ENCODE measurements at regions not wholly inside any gene's neighbourhood (a gene's known extent, or its start where the extent isn't known, plus 50 kb on each side); places are given as distances from the start of the nearest gene placed in this dataset.
"Not testable (repeated sequence)": the region's sequence is repeated elsewhere in the genome, so short reads cannot be mapped to it uniquely, and the experiment has no call there.

DNA sequence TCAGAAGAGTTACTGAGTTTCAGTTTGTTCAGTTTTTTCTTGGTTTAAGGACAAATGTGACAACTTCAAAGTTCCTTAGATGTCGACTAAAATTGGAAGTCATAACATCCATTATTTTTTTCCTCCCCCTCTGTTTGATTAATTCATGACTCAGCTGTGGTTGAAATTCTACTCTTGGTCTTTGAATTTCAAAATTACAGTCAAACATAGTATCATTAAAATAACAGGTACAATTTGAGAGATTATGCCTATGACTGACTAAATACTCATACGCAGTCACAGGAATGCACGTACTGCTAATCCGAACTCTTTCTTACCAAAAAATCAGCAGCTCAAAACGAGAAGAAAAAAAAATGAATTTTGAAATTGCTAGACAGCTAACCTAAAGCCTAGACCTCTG, 1434.8 kb downstream of the RAPGEF2 start:
- TF ChIP-seq, protein P1, sequence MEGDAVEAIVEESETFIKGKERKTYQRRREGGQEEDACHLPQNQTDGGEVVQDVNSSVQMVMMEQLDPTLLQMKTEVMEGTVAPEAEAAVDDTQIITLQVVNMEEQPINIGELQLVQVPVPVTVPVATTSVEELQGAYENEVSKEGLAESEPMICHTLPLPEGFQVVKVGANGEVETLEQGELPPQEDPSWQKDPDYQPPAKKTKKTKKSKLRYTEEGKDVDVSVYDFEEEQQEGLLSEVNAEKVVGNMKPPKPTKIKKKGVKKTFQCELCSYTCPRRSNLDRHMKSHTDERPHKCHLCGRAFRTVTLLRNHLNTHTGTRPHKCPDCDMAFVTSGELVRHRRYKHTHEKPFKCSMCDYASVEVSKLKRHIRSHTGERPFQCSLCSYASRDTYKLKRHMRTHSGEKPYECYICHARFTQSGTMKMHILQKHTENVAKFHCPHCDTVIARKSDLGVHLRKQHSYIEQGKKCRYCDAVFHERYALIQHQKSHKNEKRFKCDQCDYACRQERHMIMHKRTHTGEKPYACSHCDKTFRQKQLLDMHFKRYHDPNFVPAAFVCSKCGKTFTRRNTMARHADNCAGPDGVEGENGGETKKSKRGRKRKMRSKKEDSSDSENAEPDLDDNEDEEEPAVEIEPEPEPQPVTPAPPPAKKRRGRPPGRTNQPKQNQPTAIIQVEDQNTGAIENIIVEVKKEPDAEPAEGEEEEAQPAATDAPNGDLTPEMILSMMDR (conservative IDR thresholded peaks at IDR 0.05; ENCODE audit: low read depth, low read length), result no peak
- no peak for DNase-seq (ENCODE audit: low read depth)
- H3K4me3 ChIP-seq (ENCODE audit: low read depth, low read length), result no peak overlapping the region

DNA sequence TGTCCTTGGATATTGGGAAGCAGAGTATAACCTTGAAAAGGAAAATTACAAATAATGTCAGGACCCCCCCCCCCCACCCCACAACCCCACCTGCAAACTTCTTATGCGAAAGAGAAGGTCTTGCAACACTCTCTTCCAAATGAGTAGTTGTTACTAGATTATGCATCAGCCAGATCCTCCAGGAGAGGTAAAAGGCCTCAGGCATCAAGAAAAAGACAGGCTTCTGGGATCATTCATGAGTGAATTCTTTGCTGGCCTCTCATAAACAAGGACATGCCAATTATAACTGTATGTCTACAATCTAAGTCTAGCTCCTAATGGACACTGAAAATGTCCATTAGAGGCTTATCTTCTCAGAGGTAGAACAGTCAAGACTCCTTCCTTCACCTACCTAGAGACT, 1443.3 kb downstream of the RAPGEF2 start:
- no peak for DNase-seq (ENCODE audit: low read depth)
- TF ChIP-seq, protein P1 (conservative IDR thresholded peaks at IDR 0.05; ENCODE audit: low read depth, low read length), result no peak
- no peak overlapping the region for H3K4me3 ChIP-seq (ENCODE audit: low read depth, low read length)

DNA sequence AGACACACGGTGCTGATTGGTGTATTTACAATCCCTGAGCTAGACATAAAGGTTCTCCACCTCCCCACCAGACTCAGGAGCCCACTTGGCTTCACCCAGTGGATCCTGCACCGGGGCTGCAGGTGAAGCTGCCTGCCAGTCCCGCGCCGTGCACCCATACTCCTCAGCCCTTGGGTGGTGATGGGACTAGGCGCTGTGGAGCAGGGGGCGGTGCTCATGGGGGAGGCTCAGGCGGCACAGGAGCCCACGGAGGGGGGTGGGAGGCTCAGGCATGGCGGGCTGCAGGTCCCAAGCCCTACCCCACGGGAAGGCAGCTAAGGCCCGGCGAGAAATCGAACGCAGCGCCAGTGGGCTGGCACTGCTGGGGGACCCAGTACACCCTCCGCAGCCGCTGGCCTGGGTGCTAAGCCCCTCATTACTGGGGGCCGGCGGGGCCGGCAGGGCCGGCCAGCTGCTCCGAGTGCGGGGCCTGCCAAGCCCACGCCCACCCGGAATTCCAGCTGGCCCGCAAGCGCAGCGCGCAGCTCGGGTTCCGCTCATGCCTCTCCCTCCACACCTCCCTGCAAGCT, 1447.2 kb downstream of the RAPGEF2 start:
- not testable (repeated sequence) for H3K4me3 ChIP-seq (ENCODE audit: low read depth, low read length); DNase-seq (ENCODE audit: low read depth)

DNA sequence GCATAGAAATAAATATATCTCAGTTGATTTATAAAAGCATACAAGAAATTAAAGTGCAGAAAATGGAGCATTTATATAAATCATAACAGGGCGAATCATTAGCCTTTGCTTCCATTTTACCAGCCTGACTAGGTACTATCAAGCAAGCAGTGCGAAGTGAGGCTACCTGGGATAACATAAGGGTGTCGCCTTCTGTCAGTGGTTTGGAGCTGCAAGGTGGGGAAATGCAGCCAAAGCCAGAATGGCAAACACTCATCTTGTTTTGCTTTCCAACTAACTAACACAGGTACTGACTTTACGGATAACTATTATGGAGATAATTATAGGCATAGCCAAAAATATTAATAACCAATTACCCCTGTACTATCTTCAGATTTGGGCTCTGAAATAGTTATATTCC, 1459.8 kb downstream of the RAPGEF2 start:
- TF ChIP-seq, protein P1 (conservative IDR thresholded peaks at IDR 0.05; ENCODE audit: low read depth, low read length), result no peak

DNA sequence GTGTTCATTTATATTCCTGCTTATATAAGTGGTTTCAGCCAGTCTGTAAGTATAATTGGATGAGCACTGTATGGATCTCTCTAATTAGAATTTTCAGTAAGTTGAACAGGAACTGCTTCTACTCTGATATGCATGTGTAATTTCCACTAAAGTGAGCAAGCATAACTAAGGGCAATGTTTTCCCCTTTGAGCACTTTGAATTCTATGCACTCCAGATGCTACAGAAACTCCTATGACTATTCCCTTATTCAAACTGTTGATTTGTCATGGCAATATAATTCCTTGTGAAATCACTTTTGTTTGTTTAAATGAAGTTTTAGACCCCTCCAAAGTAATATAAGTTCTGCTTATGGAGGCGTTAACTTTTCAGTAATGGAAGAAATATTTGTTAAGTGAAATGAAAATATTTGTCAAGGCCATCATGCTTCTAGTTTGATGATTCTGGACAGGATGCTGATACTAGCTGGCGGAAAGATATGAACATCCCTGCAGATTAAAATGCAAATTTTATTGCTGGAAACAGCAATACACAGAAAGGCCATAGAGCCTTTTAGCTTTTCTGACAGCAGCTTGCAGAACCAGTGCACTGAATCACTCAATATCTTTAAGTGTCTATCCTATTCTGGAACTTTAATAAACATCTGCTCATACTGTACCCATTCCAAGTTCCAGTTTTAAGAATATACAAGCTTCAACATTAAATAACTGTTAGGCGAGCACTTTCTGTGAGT, 1460.8 kb downstream of the RAPGEF2 start:
- TF ChIP-seq, protein P1 (conservative IDR thresholded peaks at IDR 0.05; ENCODE audit: low read depth, low read length), result no peak
- H3K4me3 ChIP-seq (ENCODE audit: low read depth, low read length), result no peak overlapping the region
- no peak for DNase-seq (ENCODE audit: low read depth)

More for the DNA sequence above, 1459.8 kb downstream of the RAPGEF2 start:
- DNase-seq (ENCODE audit: low read depth), result no peak
- H3K4me3 ChIP-seq (ENCODE audit: low read depth, low read length), result no peak overlapping the region

DNA sequence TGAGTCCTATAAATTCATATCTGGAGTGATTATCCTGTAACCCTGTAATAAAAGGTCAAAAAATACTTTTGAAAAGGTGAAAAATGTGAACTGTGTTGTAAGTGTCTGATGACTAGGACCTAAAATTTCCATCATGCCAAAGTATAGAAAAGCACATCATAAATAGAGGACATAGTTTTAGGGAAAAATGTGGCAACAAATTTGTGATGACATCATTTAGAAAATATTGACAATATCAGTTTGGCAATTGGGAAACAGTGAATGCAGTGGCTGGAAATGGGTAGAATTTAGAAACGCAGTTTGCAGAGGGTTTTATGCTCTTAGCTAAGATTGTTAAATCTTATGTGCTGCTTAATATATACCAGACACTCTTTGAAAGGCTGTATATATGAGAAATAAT, 1464.8 kb downstream of the RAPGEF2 start:
- DNase-seq (ENCODE audit: low read depth), result no peak
- H3K4me3 ChIP-seq (ENCODE audit: low read depth, low read length), result no peak overlapping the region
- TF ChIP-seq, protein P1 (conservative IDR thresholded peaks at IDR 0.05; ENCODE audit: low read depth, low read length), result no peak

DNA sequence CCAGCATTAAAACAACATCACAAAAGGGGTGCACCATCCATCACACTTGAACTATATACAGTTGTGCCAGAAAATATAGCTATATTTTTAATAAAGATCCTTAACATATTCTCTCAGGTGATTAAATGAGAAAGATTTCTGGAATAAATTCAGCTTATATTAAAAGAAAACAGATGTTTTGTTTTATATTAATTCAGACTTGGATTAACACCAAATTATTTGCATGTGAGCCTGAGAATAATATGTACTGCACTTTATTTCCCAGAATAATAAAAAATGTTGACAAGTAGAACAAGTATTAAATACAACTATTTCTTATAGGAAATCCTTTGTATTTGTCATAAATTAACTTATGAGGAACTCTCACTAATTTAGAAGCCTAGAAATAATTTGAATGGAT, 1467.4 kb downstream of the RAPGEF2 start:
- DNase-seq (ENCODE audit: low read depth), result no peak
- TF ChIP-seq, protein P1 (conservative IDR thresholded peaks at IDR 0.05; ENCODE audit: low read depth, low read length), result no peak
- H3K4me3 ChIP-seq (ENCODE audit: low read depth, low read length), result no peak overlapping the region

DNA sequence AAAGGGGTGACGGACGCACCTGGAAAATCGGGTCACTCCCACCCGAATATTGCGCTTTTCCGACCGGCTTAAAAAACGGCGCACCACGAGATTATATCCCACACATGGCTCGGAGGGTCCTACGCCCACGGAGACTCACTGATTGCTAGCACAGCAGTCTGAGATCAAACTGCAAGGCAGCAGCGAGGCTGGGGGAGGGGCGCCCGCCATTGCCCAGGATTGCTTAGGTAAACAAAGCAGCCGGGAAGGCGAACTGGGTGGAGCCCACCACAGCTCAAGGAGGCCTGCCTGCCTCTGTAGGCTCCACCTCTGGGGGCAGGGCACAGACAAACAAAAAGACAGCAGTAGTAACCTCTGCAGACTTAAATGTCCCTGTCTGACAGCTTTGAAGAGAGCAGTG, 1471.4 kb downstream of the RAPGEF2 start:
- not testable (repeated sequence) for DNase-seq (ENCODE audit: low read depth); H3K4me3 ChIP-seq (ENCODE audit: low read depth, low read length)

Measured in epithelial cell of proximal tubule (primary cell).